SH-SY5Y (cell line): ENCODE measurements at regions not wholly inside any gene's neighbourhood (a gene's known extent, or its start where the extent isn't known, plus 50 kb on each side); places are given as distances from the start of the nearest gene placed in this dataset.

Experiments used
- GATA2 ChIP-seq: IDR thresholded peaks from 2 replicates; pipeline ENCODE4 v1.6.1; 2011; ENCODE audit warnings: mild to moderate bottlenecking, low read depth, low read length
- GATA3 ChIP-seq: IDR thresholded peaks from 2 replicates; pipeline ENCODE4 v1.6.1; 2011; ENCODE audit warnings: low read depth, mild to moderate bottlenecking, low read length, moderate library complexity

- TF ChIP-seq GATA2: no peak
- TF ChIP-seq GATA3: no peak
These were observed 184.4 kb upstream of the TMEM45B start for GRCh38 chr11:129631201-129631600.
